Colonic mucosa (tissue), 4 donors: ENCODE measurements at regions not wholly inside any gene's neighbourhood (a gene's known extent, or its start where the extent isn't known, plus 50 kb on each side); places are given as distances from the start of the nearest gene placed in this dataset.

Experiments
- DNase-seq: peaks from one replicate; pipeline ENCODE4 v3.0.0-alpha.2; 2020
- H3K27ac ChIP-seq: fragments of 200-600 bp; one replicate; pipeline ENCODE4 v1.8.0; 2021
- H3K27me3 ChIP-seq: fragments of 200-600 bp; one replicate; pipeline ENCODE4 v1.8.0; 2021
- H3K36me3 ChIP-seq: fragments of 200-600 bp; one replicate; pipeline ENCODE4 v1.8.0; 2021
- H3K4me1 ChIP-seq: fragments of 200-600 bp; one replicate; pipeline ENCODE4 v1.8.0; 2021; ENCODE audit warnings: mild to moderate bottlenecking
- H3K4me3 ChIP-seq: fragments of 200-600 bp; one replicate; pipeline ENCODE4 v1.8.0; 2021
- H3K9ac ChIP-seq, 2 donors: one replicate each; pipeline ENCODE4 v1.7.0; 2013; ENCODE audit warnings: control low read depth in 2 of 2, low read depth in 2 of 2, low read length in 2 of 2
- H3K9me3 ChIP-seq: fragments of 200-600 bp; one replicate; pipeline ENCODE4 v1.8.0; 2021
- CTCF ChIP-seq: fragments of 200-600 bp; IDR thresholded peaks from one replicate; pipeline ENCODE4 v1.8.0; 2022; ENCODE audit warnings: antibody characterized with exemption, mild to moderate bottlenecking
- intact Hi-C: fragments of 100-400 bp; cut with DNase I; formaldehyde crosslinking; loops from one replicate; pipeline ENCODE4 v1.14.1; 2022
- donor health status: healthy.
- donor health status: DM: no; HTN: no; CAD: no.
- donor health status: DM: no; HTN: no; CAD: no.

- no peak overlapping the region for H3K9ac ChIP-seq
- no peaks in the 10 kb centered on the region for H3K9me3 ChIP-seq
- no peaks in the 10 kb centered on the region for H3K36me3 ChIP-seq
- intact Hi-C loops, result no loop called here
- no peak for DNase-seq
- TF ChIP-seq CTCF, result no peak
- no peak overlapping the region for H3K27ac ChIP-seq
- H3K27me3 ChIP-seq, result no peaks in the 10 kb centered on the region
- H3K4me1 ChIP-seq, result no peaks in the 10 kb centered on the region
- H3K4me3 ChIP-seq, result no peak overlapping the region
These were observed 60.3 kb upstream of the HAPSTR1 start for GRCh38 chr16:9031107-9031506.

- H3K9me3 ChIP-seq, result no peaks in the 10 kb centered on the region
- no peak overlapping the region for H3K4me3 ChIP-seq
- intact Hi-C loops, result no loop called here
- peak; percentile 23 for TF ChIP-seq CTCF
- no peaks in the 10 kb centered on the region for H3K4me1 ChIP-seq
- peak; percentile 69 for DNase-seq
- no peaks in the 10 kb centered on the region for H3K36me3 ChIP-seq
- no peaks in the 10 kb centered on the region for H3K27me3 ChIP-seq
- no peak overlapping the region for H3K27ac ChIP-seq
- H3K9ac ChIP-seq, result no peak overlapping the region
These were observed 58.2 kb upstream of the HAPSTR1 start for GRCh38 chr16:9033125-9033830.

- Histone ChIP-seq H3K36me3 (no peaks in the 10 kb centered on the region), H3K4me3 (no peak overlapping the region), H3K27me3 (no peaks in the 10 kb centered on the region), H3K27ac (no peak overlapping the region), H3K9ac (no peak overlapping the region), H3K9me3 (no peaks in the 10 kb centered on the region), H3K4me1 (no peaks in the 10 kb centered on the region)
- no peak for TF ChIP-seq CTCF
- no peak for DNase-seq
- intact Hi-C loops, result no loop called here
These were observed 57.4 kb upstream of the HAPSTR1 start for GRCh38 chr16:9034056-9034455.

- no peak for DNase-seq
- Histone ChIP-seq H3K9ac (no peak overlapping the region), H3K9me3 (no peaks in the 10 kb centered on the region), H3K4me3 (no peak overlapping the region), H3K27ac (no peak overlapping the region), H3K27me3 (no peaks in the 10 kb centered on the region), H3K4me1 (no peaks in the 10 kb centered on the region), H3K36me3 (no peaks in the 10 kb centered on the region)
- intact Hi-C loops, result no loop called here
- no peak for TF ChIP-seq CTCF
These were observed 55.4 kb upstream of the HAPSTR1 start for GRCh38 chr16:9035996-9036395.

- TF ChIP-seq CTCF, result no peak
- Histone ChIP-seq H3K36me3 (no peaks in the 10 kb centered on the region), H3K27me3 (no peaks in the 10 kb centered on the region), H3K9me3 (no peaks in the 10 kb centered on the region), H3K4me1 (no peaks in the 10 kb centered on the region), H3K9ac (no peak overlapping the region), H3K27ac (no peak overlapping the region), H3K4me3 (no peak overlapping the region)
- intact Hi-C loops, result no loop called here
- no peak for DNase-seq
These were observed 52.2 kb upstream of the HAPSTR1 start for GRCh38 chr16:9039210-9039609.
